GM18502 (cell line): ENCODE measurements at regions not wholly inside any gene's neighbourhood (a gene's known extent, or its start where the extent isn't known, plus 50 kb on each side); places are given as distances from the start of the nearest gene placed in this dataset.
"Not testable (repeated sequence)": the region's sequence is repeated elsewhere in the genome, so short reads cannot be mapped to it uniquely, and the experiment has no call there.

ENCODE experiments used
- ATAC-seq: cut with Tn5 transposase; IDR thresholded peaks from one replicate; pipeline ENCODE4 v1.9.1; 2021; ENCODE audit warnings: mild to moderate bottlenecking; ENCODE audit not compliant: unreplicated experiment, poor library complexity

DNA sequence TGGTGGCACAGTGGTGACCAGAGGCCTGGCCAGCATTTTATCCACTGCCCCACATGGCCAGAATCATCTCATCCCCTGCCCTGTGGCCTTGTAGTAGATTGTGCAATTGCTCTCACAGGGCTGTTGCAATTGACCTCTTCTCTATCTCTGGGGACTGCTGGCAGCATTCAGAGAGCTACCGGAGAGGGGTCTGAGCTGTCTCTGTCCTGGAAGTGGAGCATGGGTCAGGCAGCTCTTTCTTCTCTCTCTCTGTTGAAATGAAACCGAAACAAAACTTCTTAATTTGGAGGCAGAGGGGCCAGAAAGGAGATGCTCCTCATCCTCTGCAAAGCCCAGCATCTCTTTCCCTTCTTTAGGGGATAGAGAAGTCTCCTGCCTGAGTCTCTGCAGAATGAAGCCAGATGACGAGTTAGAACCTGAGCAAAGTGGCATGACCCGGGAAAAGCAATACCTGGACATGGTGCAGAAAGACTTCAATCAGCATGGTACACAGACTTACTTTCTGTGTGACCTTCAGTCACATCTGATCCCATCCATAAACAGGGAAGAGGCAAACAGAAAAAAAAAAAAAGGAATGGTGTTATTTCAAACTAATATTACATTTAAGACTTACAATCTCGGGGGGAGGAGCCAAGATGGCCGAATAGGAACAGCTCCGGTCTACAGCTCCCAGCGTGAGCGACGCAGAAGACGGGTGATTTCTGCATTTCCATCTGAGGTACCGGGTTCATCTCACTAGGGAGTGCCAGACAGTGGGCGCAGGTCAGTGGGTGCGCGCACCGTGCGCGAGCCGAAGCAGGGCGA lies 144.5 kb upstream of the BCL6 start:
- ATAC-seq, result no peak

DNA sequence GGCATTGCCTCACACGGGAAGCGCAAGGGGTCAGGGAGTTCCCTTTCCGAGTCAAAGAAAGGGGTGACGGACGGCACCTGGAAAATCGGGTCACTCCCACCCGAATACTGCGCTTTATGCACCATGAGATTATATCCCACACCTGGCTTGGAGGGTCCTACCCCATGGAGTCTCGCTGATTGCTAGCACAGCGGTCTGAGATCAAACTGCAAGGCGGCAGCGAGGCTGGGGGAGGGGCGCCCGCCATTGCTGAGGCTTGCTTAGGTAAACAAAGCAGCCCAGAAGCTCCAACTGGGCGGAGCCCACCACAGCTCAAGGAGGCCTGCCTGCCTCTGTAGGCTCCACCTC lies 145.1 kb upstream of the BCL6 start:
- not testable (repeated sequence) for ATAC-seq

DNA sequence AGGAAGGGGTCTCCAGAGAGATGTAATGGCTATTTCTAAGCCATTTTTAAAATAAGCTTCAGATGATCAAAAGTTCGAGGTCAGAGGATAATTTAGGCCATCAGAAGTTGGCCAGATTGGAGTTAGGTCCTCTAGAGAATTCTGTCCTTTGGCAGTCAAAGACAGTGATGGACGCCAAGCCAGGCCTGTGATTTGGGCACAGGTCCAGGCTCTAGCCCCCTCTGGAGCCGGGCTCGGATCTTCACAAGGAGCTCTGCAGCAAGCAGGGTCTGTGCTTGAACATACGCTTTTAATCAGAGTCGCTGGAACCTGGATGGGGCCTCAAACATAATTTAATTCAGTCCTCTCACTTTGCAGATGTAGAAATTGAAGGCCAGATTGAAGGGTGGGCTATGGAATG lies 151.4 kb upstream of the BCL6 start:
- ATAC-seq, result no peak

DNA sequence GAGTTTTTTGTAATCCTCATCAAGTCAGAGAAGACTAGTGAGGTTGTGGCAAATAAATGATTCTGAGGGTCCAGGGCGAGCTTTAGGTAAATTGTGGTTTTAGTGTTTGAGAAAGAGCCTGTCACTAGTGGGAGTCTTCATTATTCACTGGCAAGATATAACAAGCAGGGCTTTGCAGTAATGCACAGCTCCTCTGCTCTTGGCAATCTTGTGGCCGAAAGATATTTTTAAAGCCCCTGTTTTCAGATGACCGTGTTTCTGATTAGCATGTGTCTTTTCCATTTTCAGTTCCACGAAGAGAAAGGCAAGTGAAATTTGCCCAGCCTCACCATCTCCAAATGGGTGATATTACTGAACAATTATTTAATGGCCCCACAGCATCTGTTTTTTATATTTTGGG lies 154.0 kb upstream of the BCL6 start:
- no peak for ATAC-seq

DNA sequence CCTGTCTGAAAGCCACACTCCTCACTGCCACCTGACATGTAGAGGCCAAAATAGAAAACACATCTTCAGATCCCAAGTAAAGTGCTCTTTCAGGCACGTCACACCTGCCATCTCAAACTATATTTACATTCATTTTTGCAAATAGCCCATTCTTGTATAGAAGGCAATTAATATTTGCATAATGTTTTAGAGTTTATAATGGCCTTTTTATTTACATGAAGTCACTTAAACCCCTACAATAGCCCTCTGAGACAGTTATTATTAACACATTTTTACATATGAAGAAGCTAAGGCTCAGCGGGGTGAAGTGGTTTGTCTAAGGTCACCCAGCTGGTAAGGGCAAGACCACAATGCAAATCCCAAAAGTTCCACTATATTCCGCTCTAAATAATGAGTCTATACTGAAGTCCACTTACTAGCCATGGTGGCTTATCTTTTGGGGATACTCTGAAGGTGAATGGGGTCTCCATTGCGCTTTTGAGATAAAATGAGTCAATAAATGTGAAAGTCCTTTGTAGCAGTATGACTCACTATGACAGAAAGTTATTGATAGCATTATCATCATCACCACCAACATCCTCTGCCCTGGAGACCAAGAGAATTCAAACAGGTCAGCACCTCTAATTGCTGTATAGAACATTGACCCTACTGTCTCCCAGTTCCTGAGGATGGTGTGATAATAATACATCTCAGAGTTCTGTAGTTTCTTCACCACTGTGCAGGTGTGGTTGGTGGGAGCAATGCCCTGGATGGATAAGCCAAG lies 155.9 kb upstream of the BCL6 start:
- ATAC-seq, result peak; percentile 52

DNA sequence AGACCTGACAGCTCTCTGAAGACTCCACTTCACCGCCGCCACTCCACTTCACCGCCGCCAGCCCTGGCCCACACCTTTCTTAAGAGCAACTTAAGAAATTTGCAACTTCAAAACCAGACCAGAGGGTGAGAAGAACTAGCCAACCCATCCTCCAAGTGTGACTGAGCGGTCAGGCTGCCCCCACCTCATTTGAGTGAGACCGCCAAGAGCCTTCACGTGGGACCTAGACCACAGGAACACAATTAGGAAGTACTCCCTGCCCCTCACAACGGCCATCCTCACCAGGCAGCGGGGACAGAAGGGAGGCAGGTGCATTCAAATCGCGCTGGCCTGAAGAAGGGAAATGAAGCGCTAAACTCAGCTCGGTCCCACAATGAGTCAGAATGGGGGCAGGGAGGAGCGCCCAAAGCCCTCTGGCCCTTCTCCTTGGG lies 156.8 kb upstream of the BCL6 start:
- peak; percentile 69 for ATAC-seq

DNA sequence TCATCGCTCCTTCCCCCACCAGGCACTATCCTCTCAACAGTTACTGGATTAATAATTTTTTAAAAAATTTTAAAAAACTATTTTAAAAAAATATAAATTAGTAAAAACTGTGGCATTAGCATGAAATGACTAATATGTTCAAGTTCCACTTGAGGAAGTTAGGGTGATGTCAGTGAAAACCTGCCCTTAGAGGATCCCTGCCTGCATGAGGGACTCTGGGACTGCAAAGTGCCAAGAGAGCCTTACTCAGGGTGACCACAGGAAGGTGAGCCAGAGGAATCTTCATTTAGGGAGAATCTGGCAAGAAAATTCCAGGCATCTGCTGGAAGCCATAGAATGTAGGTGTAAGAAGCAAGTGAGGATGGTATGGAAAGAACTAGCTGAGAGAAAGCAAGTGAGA lies 157.7 kb upstream of the BCL6 start:
- ATAC-seq, result no peak

DNA sequence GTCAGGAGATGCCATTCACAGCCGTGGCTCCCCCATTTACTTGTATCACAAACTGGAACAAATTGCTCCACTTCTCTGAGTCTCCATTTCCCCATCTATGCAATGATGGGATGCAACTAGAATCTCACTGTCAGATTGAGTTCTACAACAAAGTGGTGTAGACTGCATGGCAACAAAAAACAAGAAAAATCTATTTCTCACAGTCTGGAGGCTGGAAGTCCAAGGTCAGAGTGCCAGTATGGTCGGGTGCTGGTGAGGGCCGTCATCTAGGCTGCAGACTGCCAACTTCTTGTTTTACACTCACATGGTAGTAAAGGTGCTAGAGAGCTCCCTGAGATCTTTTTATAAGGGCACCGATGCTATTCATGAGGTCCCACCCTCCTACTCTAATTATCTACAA lies 158.4 kb upstream of the BCL6 start:
- ATAC-seq, result no peak

DNA sequence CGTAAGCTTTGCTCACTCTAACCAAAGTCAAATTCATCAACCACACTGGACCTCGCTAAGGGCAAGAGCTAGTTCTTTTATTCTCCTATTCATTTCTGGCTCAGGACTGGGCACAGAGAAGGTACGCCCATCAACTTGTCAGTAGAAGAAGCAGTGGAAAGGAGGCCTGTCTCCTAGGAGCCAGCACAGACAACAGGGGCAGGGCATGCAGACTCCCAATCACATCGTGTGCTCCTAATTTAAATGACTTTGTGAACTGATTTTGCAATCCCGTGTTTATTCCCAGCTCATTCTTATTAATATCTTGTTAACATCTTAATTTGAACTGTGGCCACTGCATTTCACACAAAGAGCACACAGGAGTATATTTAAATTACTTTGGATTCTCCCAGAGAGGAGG lies 161.1 kb upstream of the BCL6 start:
- ATAC-seq, result no peak

DNA sequence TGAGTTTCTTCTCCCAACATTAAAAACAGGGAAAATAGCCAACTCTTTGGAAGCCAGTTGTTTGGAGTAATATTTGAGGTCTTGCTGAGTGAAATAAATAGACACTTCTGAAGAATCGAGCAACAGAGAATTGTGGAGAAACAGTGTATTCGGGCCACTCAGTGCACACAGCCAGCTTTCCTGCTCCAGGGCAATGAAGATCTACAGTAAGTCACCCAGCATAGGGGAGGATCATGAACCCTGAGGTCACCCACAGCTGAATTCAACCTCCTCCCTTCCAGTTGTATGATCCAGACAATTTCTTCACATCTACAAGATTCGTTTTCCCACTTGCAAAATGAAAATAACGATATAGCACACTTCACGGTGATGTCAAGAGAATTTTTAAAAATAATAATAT lies 161.7 kb upstream of the BCL6 start:
- ATAC-seq, result no peak

DNA sequence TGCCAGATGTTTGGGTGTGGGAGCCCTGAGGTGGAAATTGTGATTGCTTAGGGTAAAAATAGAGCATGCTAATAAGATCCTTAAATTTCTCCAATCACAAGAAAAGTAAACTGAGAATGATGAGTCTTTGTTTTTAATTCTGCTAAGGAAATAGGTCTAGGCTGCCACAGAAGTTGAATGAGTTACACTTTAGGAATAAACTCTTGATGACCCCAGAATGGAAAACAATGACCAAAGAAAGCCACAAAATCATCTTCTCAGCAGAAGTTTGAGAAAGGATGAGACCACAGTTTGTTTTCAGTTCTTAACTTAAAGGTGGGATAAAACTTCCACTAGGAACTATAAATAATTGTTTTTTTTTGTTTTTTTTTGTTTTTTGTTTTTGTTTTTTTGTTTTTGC lies 164.6 kb upstream of the BCL6 start:
- no peak for ATAC-seq

DNA sequence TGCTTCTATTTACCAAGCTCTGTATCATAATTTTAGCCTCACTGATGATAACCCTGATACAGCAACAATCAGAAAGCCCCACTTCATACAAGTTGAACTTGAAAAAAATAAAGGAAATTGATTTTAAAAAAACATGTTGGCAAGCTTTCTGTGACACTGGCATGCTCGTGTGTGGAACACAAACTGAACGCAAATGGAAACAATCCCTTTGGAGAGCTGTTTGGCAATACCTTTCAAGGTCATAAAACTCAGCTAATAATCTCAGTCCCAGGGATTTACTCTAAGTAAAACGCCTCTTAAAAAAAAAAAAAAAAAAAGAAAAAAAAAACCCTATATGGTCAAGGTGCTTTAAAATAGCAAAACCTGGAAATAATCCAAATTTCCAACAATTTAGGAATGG lies 166.7 kb upstream of the BCL6 start:
- no peak for ATAC-seq

DNA sequence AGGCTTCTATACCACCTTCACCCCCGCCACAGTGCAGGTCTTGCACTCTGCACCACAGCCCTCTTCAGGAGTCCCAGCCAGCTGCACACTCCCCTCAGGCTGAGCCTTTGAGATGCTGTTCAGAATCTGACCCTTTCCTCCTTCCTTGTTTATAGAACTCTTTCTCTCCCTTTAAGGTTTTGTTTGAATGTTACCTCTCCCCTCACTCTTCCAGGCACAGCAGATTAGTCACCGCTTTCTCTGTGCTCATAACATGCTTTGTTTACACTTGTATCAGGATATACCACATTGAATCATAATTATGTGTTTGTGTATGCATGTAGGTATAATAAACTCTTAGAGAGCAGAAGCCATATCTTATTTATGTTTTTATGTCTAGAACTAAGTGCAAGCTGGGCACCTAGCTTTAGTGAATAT lies 168.4 kb upstream of the BCL6 start:
- ATAC-seq, result no peak

DNA sequence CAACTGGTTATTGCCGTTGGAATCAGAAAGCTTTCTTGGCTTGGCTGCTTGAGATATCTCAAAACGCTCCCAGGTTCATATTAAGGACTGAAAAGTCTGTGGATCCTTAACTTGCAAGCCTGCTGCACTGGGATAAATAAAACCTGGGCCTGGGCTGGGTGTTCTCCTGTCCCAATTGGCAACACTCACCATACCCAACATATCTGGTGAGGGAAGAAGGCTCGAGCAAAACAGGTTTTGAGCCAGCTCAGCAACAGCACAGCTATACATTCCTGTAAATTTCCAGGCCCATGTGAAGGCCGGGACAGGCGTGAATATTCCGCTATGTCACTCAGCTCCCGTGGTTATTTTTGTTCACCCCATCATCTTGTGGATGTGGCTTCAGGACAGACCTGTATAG lies 169.0 kb upstream of the BCL6 start:
- no peak for ATAC-seq

DNA sequence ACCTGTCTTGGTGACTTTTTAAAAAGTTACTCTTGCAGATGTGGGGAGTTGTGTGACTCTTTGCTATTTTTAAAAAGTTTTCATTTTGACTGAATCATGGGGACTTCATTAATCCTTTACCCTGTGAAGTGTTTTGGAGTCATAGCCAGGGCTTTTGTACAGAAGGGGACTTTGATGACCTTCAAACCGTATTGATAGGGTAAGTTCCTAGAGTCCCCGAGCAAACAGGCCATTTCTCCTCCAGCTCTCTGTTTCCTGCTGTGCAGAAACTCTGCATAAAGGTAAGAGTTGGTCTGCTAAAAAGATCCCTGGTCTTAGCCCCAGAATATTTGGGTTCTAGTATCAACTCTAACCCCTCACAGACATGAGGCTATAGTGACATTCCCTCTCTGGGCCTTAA lies 170.8 kb upstream of the BCL6 start:
- no peak for ATAC-seq

DNA sequence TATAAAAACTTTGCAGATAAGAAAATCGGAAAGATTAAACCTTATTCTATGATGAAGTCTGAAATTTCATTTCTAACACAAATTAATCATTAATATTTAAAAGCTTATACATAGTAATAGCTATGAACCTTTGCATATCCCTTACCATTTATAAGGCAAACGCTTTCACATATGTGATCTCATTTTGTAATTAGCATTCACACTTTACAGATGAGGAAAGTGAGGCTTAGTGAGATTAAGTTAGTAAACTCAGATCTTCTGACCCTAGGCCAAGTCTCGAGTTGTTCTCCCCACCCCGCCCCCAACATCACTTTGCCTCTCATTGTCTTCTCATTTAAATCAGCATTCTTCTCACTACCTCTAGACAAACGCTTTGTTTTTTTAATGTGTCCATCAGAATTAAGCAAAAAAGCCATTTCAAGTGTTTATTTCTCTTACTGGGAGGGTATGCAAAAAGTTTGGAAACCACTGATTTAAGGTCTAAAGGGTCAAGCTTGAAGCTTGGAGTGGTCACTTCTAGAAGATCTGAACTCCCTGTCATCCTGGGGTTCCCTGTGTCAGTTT lies 172.9 kb upstream of the BCL6 start:
- ATAC-seq, result no peak

DNA sequence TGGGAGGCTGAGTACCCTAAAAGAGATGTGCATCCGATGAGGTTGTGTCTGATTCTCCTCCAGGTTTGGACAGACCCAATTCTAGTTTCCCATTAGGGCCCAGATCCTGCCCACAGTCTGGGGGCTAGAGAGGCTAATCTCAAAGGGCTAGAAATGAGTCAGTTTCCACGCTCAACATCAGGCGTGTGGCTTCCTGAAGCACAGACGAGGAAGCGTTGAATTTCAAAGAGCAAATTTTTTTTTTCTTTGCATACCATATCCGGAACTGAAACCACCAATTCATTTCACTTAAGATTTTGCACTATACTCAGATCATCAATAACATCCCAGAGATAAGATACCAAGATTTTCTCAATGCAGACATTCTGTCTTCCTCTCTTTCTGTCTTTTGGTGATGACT lies 173.8 kb upstream of the BCL6 start:
- peak; percentile 96 for ATAC-seq

DNA sequence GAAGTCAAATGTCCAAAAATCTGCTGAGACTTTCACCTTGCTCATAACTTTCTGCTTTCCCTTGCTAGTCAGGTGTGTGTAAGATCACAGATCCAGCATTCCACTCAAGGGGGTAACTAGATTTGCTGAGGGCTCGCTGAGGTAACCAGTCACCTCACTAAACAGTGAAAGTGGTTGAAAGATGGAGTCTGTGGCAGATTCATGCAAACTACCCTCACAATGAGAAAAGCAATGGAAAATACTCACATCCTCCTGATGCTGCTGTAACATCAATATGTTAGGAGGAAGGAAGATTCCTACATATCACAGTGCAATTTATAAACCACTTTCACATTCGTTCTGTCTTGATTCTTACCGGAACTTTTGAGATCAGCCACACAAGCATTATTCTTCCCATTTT lies 174.3 kb upstream of the BCL6 start:
- ATAC-seq, result peak; percentile 53

DNA sequence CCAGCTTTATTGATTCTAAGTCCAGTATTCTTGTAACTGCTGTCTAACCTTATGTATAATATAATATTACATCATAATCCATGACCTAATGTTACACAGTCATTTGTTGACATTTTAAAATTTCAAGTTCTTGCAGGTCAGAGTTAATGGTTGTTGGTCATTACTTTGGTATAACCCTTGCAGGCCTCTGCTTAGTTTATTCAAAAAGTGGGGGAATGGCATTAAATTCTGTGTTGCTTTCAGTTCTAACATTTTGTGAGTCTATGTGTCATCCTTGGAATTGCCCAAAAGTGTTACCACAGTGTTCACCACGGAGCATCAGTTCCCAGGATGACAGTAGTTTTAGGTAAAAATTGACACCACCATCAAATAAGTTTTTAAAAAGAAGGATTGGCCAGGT lies 174.8 kb upstream of the BCL6 start:
- ATAC-seq, result no peak

DNA sequence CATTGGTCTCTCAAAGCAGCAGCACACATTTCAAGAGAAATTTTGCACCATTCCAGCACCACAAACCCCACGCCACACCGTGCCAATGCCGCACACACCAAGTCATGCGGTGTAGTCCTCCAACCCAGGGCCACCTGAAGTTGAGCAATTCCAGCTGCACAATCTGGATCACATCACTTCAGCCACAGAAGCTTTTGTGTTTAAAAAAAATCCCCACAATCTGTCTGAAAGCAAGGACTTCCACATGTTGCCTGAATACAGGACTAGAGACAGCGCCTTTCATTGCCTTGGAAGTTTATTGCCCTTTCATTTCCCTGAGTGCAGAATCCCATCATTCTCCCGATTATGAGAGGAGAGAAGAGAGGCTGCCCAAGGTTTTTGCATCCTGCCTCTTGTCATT lies 175.6 kb upstream of the BCL6 start:
- ATAC-seq, result no peak

DNA sequence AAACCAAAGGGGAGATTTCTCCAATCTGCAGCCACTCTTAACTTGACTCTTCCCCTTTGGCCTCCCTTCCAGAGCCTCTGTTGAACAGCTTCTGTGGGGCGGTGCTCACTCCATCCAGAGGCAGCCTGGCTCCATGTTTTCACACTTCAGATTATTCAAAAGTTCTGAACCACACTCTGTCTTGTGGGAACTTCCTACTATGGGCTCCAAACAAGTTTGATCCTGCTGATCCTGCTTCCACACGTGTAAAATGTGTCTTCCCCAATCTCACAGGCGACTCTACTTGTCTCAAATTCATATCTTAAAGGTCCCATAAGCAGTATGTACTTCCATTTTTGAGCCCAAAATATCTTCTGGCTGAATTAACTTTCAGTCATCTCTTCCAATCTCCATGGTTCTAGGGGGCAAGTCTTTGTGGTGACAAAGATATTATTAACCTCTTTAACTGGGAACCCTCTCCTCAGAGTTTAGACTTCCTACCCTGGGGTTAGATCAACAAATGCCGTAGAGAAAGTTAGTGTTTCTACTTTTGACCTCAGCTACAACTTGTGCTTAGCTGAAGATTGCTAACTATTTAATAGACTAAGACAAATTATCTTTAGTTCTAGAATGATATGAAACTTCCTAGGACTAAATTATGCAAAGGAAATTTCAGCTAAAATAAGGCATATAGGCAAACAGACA lies 176.3 kb upstream of the BCL6 start:
- ATAC-seq, result no peak
